B cell (primary cell): ENCODE measurements at regions not wholly inside any gene's neighbourhood (a gene's known extent, or its start where the extent isn't known, plus 50 kb on each side); places are given as distances from the start of the nearest gene placed in this dataset.

Experiments
- CTCF ChIP-seq: fragments of 200-600 bp; IDR thresholded peaks from one replicate; pipeline ENCODE4 v1.8.0; 2022; ENCODE audit warnings: antibody characterized with exemption, mild to moderate bottlenecking
- EZH2 ChIP-seq: IDR thresholded peaks from 2 replicates; pipeline ENCODE4 v1.6.1; 2012; ENCODE audit warnings: borderline replicate concordance, low read depth, mild to moderate bottlenecking, moderate library complexity, low read length; ENCODE audit not compliant: insufficient read depth, poor library complexity, severe bottlenecking

- TF ChIP-seq EZH2: no peak
- TF ChIP-seq CTCF: no peak
Observed at GRCh38 chr10:124239696-124240095, 146.3 kb upstream of the CHST15 start.
